MM.1S (cell line): ENCODE measurements at regions not wholly inside any gene's neighbourhood (a gene's known extent, or its start where the extent isn't known, plus 50 kb on each side); places are given as distances from the start of the nearest gene placed in this dataset.
"Not testable (repeated sequence)": the region's sequence is repeated elsewhere in the genome, so short reads cannot be mapped to it uniquely, and the experiment has no call there.

Experiments
- DNase-seq: peaks from one replicate; pipeline ENCODE4 v3.0.0-alpha.2; 2015
- H2AFZ ChIP-seq: fragments of 300-600 bp; sonication (generic); 2 replicates; pipeline ENCODE4 v1.6.0; 2016; ENCODE audit warnings: antibody characterized with exemption, low read length
- H3F3A ChIP-seq: fragments of 300-600 bp; sonication (generic); 2 replicates; pipeline ENCODE4 v1.6.1; 2016; ENCODE audit warnings: mild to moderate bottlenecking, antibody characterized with exemption, low read length, moderate library complexity, mixed read lengths; ENCODE audit not compliant: insufficient read depth
- H3K27ac ChIP-seq: fragments of 300-600 bp; sonication (generic); 2 replicates; pipeline ENCODE4 v1.5.1; 2016; ENCODE audit warnings: mild to moderate bottlenecking, low read length
- H3K27me3 ChIP-seq: fragments of 300-600 bp; sonication (generic); replicated peaks from 2 replicates; pipeline ENCODE4 v1.6.0; 2016; ENCODE audit warnings: low read length; ENCODE audit not compliant: insufficient read depth
- H3K36me3 ChIP-seq: fragments of 300-600 bp; sonication (generic); replicated peaks from 2 replicates; pipeline ENCODE4 v1.6.1; 2016; ENCODE audit warnings: mild to moderate bottlenecking, low read length, mixed read lengths; ENCODE audit not compliant: insufficient read depth
- H3K4me1 ChIP-seq: fragments of 300-600 bp; sonication (generic); 2 replicates; pipeline ENCODE4 v1.6.1; 2016; ENCODE audit warnings: low read length, mixed read lengths
- H3K4me2 ChIP-seq: fragments of 300-600 bp; sonication (generic); 2 replicates; pipeline ENCODE4 v1.6.0; 2016; ENCODE audit warnings: low read depth, low read length
- H3K4me3 ChIP-seq: fragments of 300-600 bp; sonication (generic); 2 replicates; pipeline ENCODE4 v1.5.1; 2016; ENCODE audit warnings: low read length, mixed read lengths
- H3K79me2 ChIP-seq: fragments of 300-600 bp; sonication (generic); 2 replicates; pipeline ENCODE4 v1.6.1; 2016; ENCODE audit warnings: mixed run types, low read length, mixed read lengths
- H3K9ac ChIP-seq: fragments of 300-600 bp; sonication (generic); 2 replicates; pipeline ENCODE4 v1.6.1; 2016; ENCODE audit warnings: low read length, mixed read lengths
- H3K9me2 ChIP-seq: fragments of 300-600 bp; sonication (generic); replicated peaks from 2 replicates; pipeline ENCODE4 v1.6.1; 2016; ENCODE audit warnings: mild to moderate bottlenecking, low read length, mixed read lengths; ENCODE audit not compliant: insufficient read depth
- H3K9me3 ChIP-seq: fragments of 300-600 bp; sonication (generic); replicated peaks from 2 replicates; pipeline ENCODE4 v1.6.1; 2016; ENCODE audit warnings: mild to moderate bottlenecking, low read length, mixed read lengths; ENCODE audit not compliant: insufficient read depth
- H4K20me1 ChIP-seq: fragments of 300-600 bp; sonication (generic); 2 replicates; pipeline ENCODE4 v1.6.1; 2016; ENCODE audit warnings: mild to moderate bottlenecking, low read length, moderate library complexity, mixed read lengths; ENCODE audit not compliant: insufficient read depth
- CTCF ChIP-seq: fragments of 300-600 bp; sonication (generic); IDR thresholded peaks from 2 replicates; pipeline ENCODE4 v1.5.1; 2016; ENCODE audit warnings: antibody characterized with exemption, low read length, mixed read lengths
- EZH2 ChIP-seq: fragments of 300-600 bp; sonication (generic); optimal IDR thresholded peaks from 2 replicates; pipeline ENCODE3; 2017; ENCODE audit warnings: low read depth, mild to moderate bottlenecking, antibody characterized with exemption, low read length, mixed read lengths
- EZH2phosphoT487 ChIP-seq: fragments of 300-600 bp; sonication (generic); IDR thresholded peaks from 2 replicates; pipeline ENCODE4 v1.6.1; 2018; ENCODE audit warnings: antibody characterized with exemption, low read length

GRCh38 chr1:143652744-143653428 is 318.9 kb downstream of the FAM72C start:
- H3K27ac ChIP-seq = no peak overlapping the region
- H4K20me1 ChIP-seq = no peaks in the 10 kb centered on the region
- no peaks in the 10 kb centered on the region for H3K9me2 ChIP-seq
- DNase-seq = no peak
- H3K9ac ChIP-seq = no peak overlapping the region
- no peaks in the 10 kb centered on the region for H3F3A ChIP-seq
- TF ChIP-seq EZH2phosphoT487 = no peak
- TF ChIP-seq CTCF = no peak
- TF ChIP-seq EZH2 = no peak
- no peaks in the 10 kb centered on the region for H3K36me3 ChIP-seq
- no peak overlapping the region for H3K4me2 ChIP-seq
- no peaks in the 10 kb centered on the region for H3K79me2 ChIP-seq
- H3K4me3 ChIP-seq = no peak overlapping the region
- H2AFZ ChIP-seq = no peak overlapping the region
- no peaks in the 10 kb centered on the region for H3K9me3 ChIP-seq
- peaks cover 13% of the 10 kb centered on the region; the same call in 1 of the 2 replicates for H3K27me3 ChIP-seq
- H3K4me1 ChIP-seq = no peaks in the 10 kb centered on the region

- DNase-seq = no peak
- Histone ChIP-seq H2AFZ (no peak overlapping the region), H3K27me3 (peaks cover 13% of the 10 kb centered on the region; the same call in 1 of the 2 replicates), H3K4me3 (no peak overlapping the region), H3K27ac (no peak overlapping the region), H3K36me3 (no peaks in the 10 kb centered on the region), H3K79me2 (no peaks in the 10 kb centered on the region), H3F3A (no peaks in the 10 kb centered on the region), H3K9me3 (no peaks in the 10 kb centered on the region), H3K9ac (no peak overlapping the region), H3K4me1 (no peaks in the 10 kb centered on the region), H4K20me1 (no peaks in the 10 kb centered on the region), H3K4me2 (no peak overlapping the region), H3K9me2 (no peaks in the 10 kb centered on the region)
- no peak for TF ChIP-seq EZH2
- TF ChIP-seq EZH2phosphoT487 = no peak
- TF ChIP-seq CTCF = no peak
Measured at GRCh38 chr1:143652187-143652586, 319.6 kb downstream of the FAM72C start.

GRCh38 chr1:143651350-143651992 is 320.3 kb downstream of the FAM72C start:
- TF ChIP-seq EZH2 = no peak
- no peak for TF ChIP-seq CTCF
- no peak for TF ChIP-seq EZH2phosphoT487
- no peak overlapping the region for H3K4me3 ChIP-seq
- H3K36me3 ChIP-seq = no peaks in the 10 kb centered on the region
- H3F3A ChIP-seq = no peaks in the 10 kb centered on the region
- H3K79me2 ChIP-seq = no peaks in the 10 kb centered on the region
- H3K27ac ChIP-seq = no peak overlapping the region
- no peak overlapping the region for H2AFZ ChIP-seq
- no peak for DNase-seq
- no peaks in the 10 kb centered on the region for H3K9me2 ChIP-seq
- no peak overlapping the region for H3K4me2 ChIP-seq
- no peaks in the 10 kb centered on the region for H3K9me3 ChIP-seq
- peaks cover 13% of the 10 kb centered on the region; the same call in 1 of the 2 replicates for H3K27me3 ChIP-seq
- H4K20me1 ChIP-seq = no peaks in the 10 kb centered on the region
- no peak overlapping the region for H3K9ac ChIP-seq
- no peaks in the 10 kb centered on the region for H3K4me1 ChIP-seq

- not testable (repeated sequence) for H3K4me3 ChIP-seq, H3K79me2 ChIP-seq, H3K9me3 ChIP-seq, H3K9me2 ChIP-seq, H2AFZ ChIP-seq, H3K9ac ChIP-seq, H3K4me2 ChIP-seq, H4K20me1 ChIP-seq, H3K36me3 ChIP-seq, DNase-seq, H3K27me3 ChIP-seq, H3K4me1 ChIP-seq, H3K27ac ChIP-seq, H3F3A ChIP-seq
Measured at GRCh38 chr1:143644035-143644434, 327.8 kb downstream of the FAM72C start.
